MCF 10A (cell line): ENCODE measurements at regions not wholly inside any gene's neighbourhood (a gene's known extent, or its start where the extent isn't known, plus 50 kb on each side); places are given as distances from the start of the nearest gene placed in this dataset.

ENCODE experiments used
- BruUV-seq: library from RNA; stranded (reverse); fragments of 400-500 nt; replicated peaks from 2 replicates; lab custom pipeline; 2021; lab: Mats Ljungman, UMichigan
- CTCF ChIA-PET: fragments of 300-600 bp; sonication (Branson Sonifier 250); formaldehyde crosslinking; extraction: SDS; loops from one replicate; lab custom pipeline; 2021; ENCODE audit warnings: antibody characterized with exemption, inconsistent platforms; lab: Yijun Ruan, JAX
- POLR2A ChIA-PET: fragments of 300-600, 350-650 bp; sonication (Branson Sonifier 250); formaldehyde crosslinking; extraction: SDS; loops from one replicate; lab custom pipeline; 2020; ENCODE audit warnings: antibody characterized with exemption, inconsistent platforms; lab: Yijun Ruan, JAX
- DNase-seq: peaks from one replicate; pipeline ENCODE4 v3.0.0-alpha.2; 2018; ENCODE audit not compliant: unreplicated experiment
- H3K27ac Mint-ChIP-seq: one replicate; pipeline ENCODE4 v1.8.0; 2022; ENCODE audit warnings: mild to moderate bottlenecking, low read depth, mixed read lengths; ENCODE audit not compliant: unreplicated experiment
- H3K27me3 Mint-ChIP-seq: one replicate; pipeline ENCODE4 v1.8.0; 2022; ENCODE audit warnings: mixed read lengths; ENCODE audit not compliant: insufficient read depth, unreplicated experiment
- H3K36me3 Mint-ChIP-seq: one replicate; pipeline ENCODE4 v1.8.0; 2022; ENCODE audit warnings: mild to moderate bottlenecking, moderate library complexity, mixed read lengths; ENCODE audit not compliant: insufficient read depth, unreplicated experiment
- H3K4me1 Mint-ChIP-seq: one replicate; pipeline ENCODE4 v1.8.0; 2022; ENCODE audit warnings: mixed read lengths; ENCODE audit not compliant: insufficient read depth, unreplicated experiment
- H3K4me3 Mint-ChIP-seq: one replicate; pipeline ENCODE4 v1.8.0; 2022; ENCODE audit warnings: mild to moderate bottlenecking, moderate library complexity, mixed read lengths; ENCODE audit not compliant: unreplicated experiment
- H3K9me3 Mint-ChIP-seq: one replicate; pipeline ENCODE4 v1.8.0; 2022; ENCODE audit warnings: mixed read lengths; ENCODE audit not compliant: unreplicated experiment
- CTCF ChIP-seq: fragments of 200-600 bp; IDR thresholded peaks from one replicate; pipeline ENCODE4 v1.8.0; 2022; ENCODE audit warnings: antibody characterized with exemption, mild to moderate bottlenecking; ENCODE audit not compliant: unreplicated experiment
- intact Hi-C: fragments of 100-400 bp; cut with micrococcal nuclease; formaldehyde crosslinking; loops from 2 replicates; pipeline ENCODE4 v1.14.1; 2022

GRCh38 chr20:7178004-7178403 is 410.5 kb downstream of the BMP2 start:
- H3K4me1 Mint-ChIP-seq = peaks cover 18% of the 10 kb centered on the region
- H3K27me3 Mint-ChIP-seq = no peaks in the 10 kb centered on the region
- H3K4me3 Mint-ChIP-seq = no peak overlapping the region

GRCh38 chr20:7180256-7181045 is 413.0 kb downstream of the BMP2 start:
- intact Hi-C loops = no loop called here
- peak overlapping the region; percentile 55 for H3K27ac Mint-ChIP-seq
- no peak overlapping the region for H3K4me3 Mint-ChIP-seq
- ChIA-PET POLR2A (interaction anchor here (0.6 to 1.0 kb wide), 3 partner anchors 10 to 810 kb away, joined by 3 to 6 read pairs (median 5); no protein-coding TSS in a partner anchor), CTCF (interaction anchor here (0.5 to 1.2 kb wide), 2 partner anchors 10 to 1368 kb away, joined by 3 to 4 read pairs; no protein-coding TSS in a partner anchor)
- peaks cover 18% of the 10 kb centered on the region for H3K4me1 Mint-ChIP-seq
- no peaks in the 10 kb centered on the region for H3K9me3 Mint-ChIP-seq
- H3K36me3 Mint-ChIP-seq = no peaks in the 10 kb centered on the region
- H3K27me3 Mint-ChIP-seq = no peaks in the 10 kb centered on the region
- peak; percentile 88 for DNase-seq
- TF ChIP-seq CTCF = no peak
- BruUV-seq = no TSS peak

More at GRCh38 chr20:7178004-7178403, 410.5 kb downstream of the BMP2 start:
- Mint-ChIP-seq H3K36me3 (no peaks in the 10 kb centered on the region), H3K9me3 (no peaks in the 10 kb centered on the region), H3K27ac (no peak overlapping the region)
- DNase-seq = no peak
- intact Hi-C loops = no loop called here
- BruUV-seq = no TSS peak
- no peak for TF ChIP-seq CTCF
- POLR2A ChIA-PET = interaction anchor here (0.7 kb wide), 1 partner anchor 595 kb away, joined by 3 read pairs; no protein-coding TSS in a partner anchor
- CTCF ChIA-PET = no interaction called here

GRCh38 chr20:7189231-7189630 is 421.7 kb downstream of the BMP2 start:
- intact Hi-C loops = no loop called here
- H3K27me3 Mint-ChIP-seq = no peaks in the 10 kb centered on the region
- no peaks in the 10 kb centered on the region for H3K4me1 Mint-ChIP-seq
- POLR2A ChIA-PET = no interaction called here
- H3K4me3 Mint-ChIP-seq = no peak overlapping the region
- no peak overlapping the region for H3K27ac Mint-ChIP-seq
- CTCF ChIA-PET = interaction anchor here (0.6 to 1.0 kb wide), 2 partner anchors 28 to 64 kb away, joined by 3 read pairs; no protein-coding TSS in a partner anchor
- H3K9me3 Mint-ChIP-seq = no peaks in the 10 kb centered on the region
- no TSS peak for BruUV-seq
- no peak for TF ChIP-seq CTCF
- no peak for DNase-seq
- H3K36me3 Mint-ChIP-seq = no peaks in the 10 kb centered on the region

GRCh38 chr20:7193681-7194080 is 426.2 kb downstream of the BMP2 start:
- peaks cover 15% of the 10 kb centered on the region for H3K4me1 Mint-ChIP-seq
- CTCF ChIA-PET = interaction anchor here (0.6 kb wide), 1 partner anchor 1049 kb away, joined by 4 read pairs; no protein-coding TSS in a partner anchor
- intact Hi-C loops = no loop called here
- H3K27me3 Mint-ChIP-seq = no peaks in the 10 kb centered on the region
- H3K9me3 Mint-ChIP-seq = no peaks in the 10 kb centered on the region
- POLR2A ChIA-PET = interaction anchor here (0.7 kb wide), 1 partner anchor 704 kb away, joined by 3 read pairs; no protein-coding TSS in a partner anchor
- DNase-seq = peak; percentile 22
- no peak for TF ChIP-seq CTCF
- BruUV-seq = no TSS peak
- no peak overlapping the region for H3K27ac Mint-ChIP-seq
- H3K36me3 Mint-ChIP-seq = peaks cover 7% of the 10 kb centered on the region
- no peak overlapping the region for H3K4me3 Mint-ChIP-seq
